DND-41 (cell line): ENCODE measurements at regions not wholly inside any gene's neighbourhood (a gene's known extent, or its start where the extent isn't known, plus 50 kb on each side); places are given as distances from the start of the nearest gene placed in this dataset.

Source experiments
- ATAC-seq: fragments of 200-7000 bp; cut with Tn5 transposase; 3 replicates; pipeline ENCODE4 v1.9.1; 2021; ENCODE audit warnings: low read depth; ENCODE audit not compliant: insufficient read depth
- DNase-seq: peaks from one replicate; pipeline ENCODE4 v3.0.0-alpha.2; 2020
- H2AFZ ChIP-seq: 2 replicates; pipeline ENCODE4 v1.6.0; 2012; ENCODE audit warnings: low read depth, low read length
- H3K27ac ChIP-seq: 2 replicates; pipeline ENCODE4 v1.5.1; 2012; ENCODE audit warnings: low read length, inconsistent platforms
- H3K27me3 ChIP-seq: fragments of 200-600 bp; sonication (generic); 2 replicates; pipeline ENCODE4 v1.6.0; 2012; ENCODE audit warnings: low read length, mild to moderate bottlenecking, inconsistent platforms; ENCODE audit not compliant: insufficient read depth, poor library complexity
- H3K36me3 ChIP-seq: 2 replicates; pipeline ENCODE4 v1.5.1; 2012; ENCODE audit warnings: low read length, inconsistent platforms; ENCODE audit not compliant: insufficient read depth
- H3K4me1 ChIP-seq: 2 replicates; pipeline ENCODE4 v1.5.1; 2012; ENCODE audit warnings: mild to moderate bottlenecking, low read length; ENCODE audit not compliant: insufficient read depth
- H3K4me2 ChIP-seq: 2 replicates; pipeline ENCODE4 v1.6.0; 2012; ENCODE audit warnings: mild to moderate bottlenecking, moderate library complexity, low read length, inconsistent platforms; ENCODE audit not compliant: insufficient read depth
- H3K4me3 ChIP-seq, 2 experiments: fragments of 200-600 bp in 1 of 2; shearing (Covaris generic) in 1 of 2; 2 replicates each; pipeline ENCODE4 v1.5.1; 2012 to 2016; ENCODE audit warnings: inconsistent platforms in 2 of 2, low read length in 2 of 2, mild to moderate bottlenecking in 2 of 2, low read depth in 1 of 2, moderate library complexity in 1 of 2
- H3K79me2 ChIP-seq: 2 replicates; pipeline ENCODE4 v1.6.0; 2012; ENCODE audit warnings: low read length, inconsistent platforms; ENCODE audit not compliant: insufficient read depth
- H3K9ac ChIP-seq: 2 replicates; pipeline ENCODE4 v1.6.0; 2012; ENCODE audit warnings: low read depth, mild to moderate bottlenecking, inconsistent platforms, low read length, moderate library complexity
- H3K9me3 ChIP-seq: 2 replicates; pipeline ENCODE4 v1.5.1; 2012; ENCODE audit warnings: low read length, moderate library complexity, mild to moderate bottlenecking, inconsistent platforms; ENCODE audit not compliant: insufficient read depth, severe bottlenecking
- H4K20me1 ChIP-seq: 2 replicates; pipeline ENCODE4 v1.6.0; 2012; ENCODE audit warnings: low read length; ENCODE audit not compliant: insufficient read depth
- CTCF ChIP-seq: IDR thresholded peaks from 2 replicates; pipeline ENCODE4 v1.5.1; 2012; ENCODE audit warnings: borderline replicate concordance, low read length, moderate library complexity, mild to moderate bottlenecking; ENCODE audit not compliant: poor library complexity, severe bottlenecking; ENCODE audit errors: extremely low read depth
- EZH2 ChIP-seq: IDR thresholded peaks from 3 replicates; pipeline ENCODE4 v1.6.1; 2012; ENCODE audit warnings: borderline replicate concordance, low read depth, mild to moderate bottlenecking, moderate library complexity, low read length, inconsistent platforms; ENCODE audit not compliant: severe bottlenecking

DNA sequence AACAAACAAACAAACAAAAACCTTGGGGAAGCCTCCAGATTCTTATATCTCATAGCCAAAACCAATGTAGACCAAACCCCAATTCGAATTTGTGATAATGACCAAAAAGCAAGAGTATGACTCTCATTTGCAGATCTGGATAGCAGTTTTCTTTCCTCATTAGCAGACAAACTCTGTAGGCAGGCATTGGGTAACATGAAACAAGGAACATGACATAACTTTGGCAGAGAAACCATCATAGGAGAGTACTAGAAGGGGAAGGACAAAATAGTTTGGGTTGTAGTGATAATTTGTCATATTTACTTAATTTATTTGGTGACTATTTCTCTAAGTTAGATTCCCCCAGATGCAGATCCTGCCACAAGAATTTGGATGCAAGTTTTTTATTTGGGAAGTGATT lies 187.8 kb downstream of the MID1IP1 start:
- no peak for DNase-seq
- Histone ChIP-seq H3K4me3 (no peak overlapping the region), H3K9me3 (no peaks in the 10 kb centered on the region), H3K79me2 (no peaks in the 10 kb centered on the region), H3K4me1 (0 out of 2 replicates have a peak, but pooled peaks cover 3% of the 10 kb centered on the region), H4K20me1 (no peaks in the 10 kb centered on the region), H3K9ac (no peak overlapping the region), H3K27me3 (no peaks in the 10 kb centered on the region), H3K4me2 (no peak overlapping the region), H3K27ac (no peak overlapping the region), H2AFZ (no peak overlapping the region), H3K36me3 (no peaks in the 10 kb centered on the region)
- TF ChIP-seq EZH2 = no peak
- no peak for TF ChIP-seq CTCF
- ATAC-seq = no peak

DNA sequence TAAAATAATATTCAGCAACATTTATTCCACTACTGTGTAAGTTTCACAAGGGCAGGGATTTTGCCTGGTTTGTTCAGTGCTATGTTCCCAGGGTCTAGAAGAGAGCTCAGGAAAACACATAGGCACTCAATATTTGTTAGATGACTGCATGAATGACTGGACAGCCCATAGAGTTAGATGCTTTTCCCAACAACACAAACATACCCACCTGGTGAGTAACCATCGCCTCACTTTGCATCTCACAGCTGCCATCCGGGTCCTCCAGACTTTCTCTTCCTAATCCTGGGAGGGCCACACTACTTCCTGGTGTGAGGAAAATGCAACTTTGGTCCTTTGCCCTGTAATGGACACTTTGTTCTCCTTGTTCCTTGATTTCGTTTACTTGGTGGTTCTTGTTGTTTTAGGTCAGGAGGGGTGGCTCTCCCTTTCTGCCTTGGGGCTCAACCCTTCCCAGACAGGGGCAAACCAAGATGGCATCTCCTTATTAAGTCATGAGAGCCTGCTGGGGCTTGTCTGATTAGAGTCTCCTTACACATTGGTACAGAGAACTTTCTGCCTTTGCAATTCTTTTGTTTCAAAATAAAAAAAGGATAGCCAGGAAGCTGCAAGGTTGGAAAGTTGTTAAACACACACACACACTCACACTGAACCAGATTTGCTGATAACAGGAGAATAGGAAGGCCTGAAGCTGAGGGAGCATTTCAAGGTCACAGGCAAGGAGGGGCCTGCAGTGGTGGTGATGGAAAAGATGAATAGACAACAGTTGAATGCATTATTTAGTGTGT lies 190.6 kb downstream of the MID1IP1 start:
- Histone ChIP-seq H3K4me3 (no peak overlapping the region), H2AFZ (no peak overlapping the region), H3K9me3 (no peaks in the 10 kb centered on the region), H3K27ac (no peak overlapping the region), H3K4me2 (no peak overlapping the region), H3K9ac (no peak overlapping the region), H3K27me3 (no peaks in the 10 kb centered on the region), H3K79me2 (no peaks in the 10 kb centered on the region), H3K36me3 (no peaks in the 10 kb centered on the region), H4K20me1 (no peaks in the 10 kb centered on the region), H3K4me1 (0 out of 2 replicates have a peak, but pooled peaks cover 2% of the 10 kb centered on the region)
- ATAC-seq = no peak
- DNase-seq = no peak
- TF ChIP-seq CTCF = no peak
- TF ChIP-seq EZH2 = no peak

DNA sequence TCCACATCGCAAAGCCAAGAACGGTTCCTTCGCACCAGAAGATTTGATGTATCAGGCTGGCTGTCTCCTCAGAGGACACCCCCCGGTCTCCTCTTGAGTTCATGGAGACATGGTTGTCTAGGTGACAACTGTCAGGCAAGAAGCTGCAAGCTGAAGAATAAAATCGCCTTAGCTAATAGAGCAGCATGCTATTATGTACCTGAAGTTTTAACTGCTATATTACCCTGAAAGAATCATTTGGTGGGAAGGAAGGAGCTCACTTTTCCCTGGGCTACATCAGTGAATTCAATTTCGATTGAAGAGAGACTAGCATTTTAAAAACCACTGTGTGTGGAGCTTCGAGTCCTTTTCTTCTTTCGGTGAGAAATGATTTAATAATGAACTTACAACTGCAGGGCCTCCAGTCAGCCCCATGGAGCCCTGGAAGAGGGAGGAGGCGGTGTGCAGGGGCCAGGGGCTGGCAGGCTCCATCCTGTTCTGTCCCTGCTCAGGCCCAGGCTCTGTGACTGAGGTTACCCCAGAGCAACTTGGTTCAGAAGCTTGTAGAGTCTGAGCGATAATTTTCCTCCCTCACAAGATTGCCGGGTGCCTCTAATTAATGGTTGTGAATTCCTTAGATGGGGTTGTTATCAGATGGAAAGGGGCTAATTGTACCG lies 191.3 kb downstream of the MID1IP1 start:
- no peaks in the 10 kb centered on the region for H3K27me3 ChIP-seq
- H3K4me1 ChIP-seq = no peaks in the 10 kb centered on the region
- DNase-seq (no peak), ATAC-seq (no peak)
- H4K20me1 ChIP-seq = no peaks in the 10 kb centered on the region
- H3K27ac ChIP-seq = no peak overlapping the region
- H3K9ac ChIP-seq = no peak overlapping the region
- no peaks in the 10 kb centered on the region for H3K79me2 ChIP-seq
- no peak overlapping the region for H3K4me3 ChIP-seq
- TF ChIP-seq EZH2 = no peak
- no peak for TF ChIP-seq CTCF
- no peaks in the 10 kb centered on the region for H3K9me3 ChIP-seq
- no peak overlapping the region for H2AFZ ChIP-seq
- no peaks in the 10 kb centered on the region for H3K36me3 ChIP-seq
- no peak overlapping the region for H3K4me2 ChIP-seq
